CD4-positive, alpha-beta T cell (primary cell): ENCODE measurements at regions not wholly inside any gene's neighbourhood (a gene's known extent, or its start where the extent isn't known, plus 50 kb on each side); places are given as distances from the start of the nearest gene placed in this dataset.

Experiments used
- ATAC-seq: fragments of 200-7000 bp; cut with Tn5 transposase; one replicate; pipeline ENCODE4 v1.10.0; 2022; ENCODE audit warnings: mild to moderate bottlenecking; ENCODE audit not compliant: poor library complexity
- CTCF ChIA-PET: fragments of 350-600 bp; sonication (Branson Sonifier 250); formaldehyde crosslinking; loops from one replicate; lab custom pipeline; 2021; ENCODE audit warnings: antibody characterized with exemption, inconsistent platforms; lab: Charles Lee
- POLR2A ChIA-PET: fragments of 350-600 bp; sonication (Branson Sonifier 250); formaldehyde crosslinking; loops from one replicate; lab custom pipeline; 2021; ENCODE audit warnings: antibody characterized with exemption, inconsistent platforms; lab: Charles Lee
- DNase-seq, 14 experiments: peaks; one replicate each; pipeline ENCODE4 v3.0.0-alpha.2; 2013 to 2020; ENCODE audit warnings: mixed read lengths in 2 of 14
- H3K27ac ChIP-seq, 2 donors: one replicate each; pipeline versions ENCODE4 v1.5.1 to v1.7.0; 2013; ENCODE audit warnings: low read length in 2 of 2, low read depth in 1 of 2, mild to moderate bottlenecking in 1 of 2
- H3K27me3 ChIP-seq, 2 experiments: 1 replicate in 1 of 2; 2 replicates in 1 of 2; pipeline versions ENCODE4 v1.6.1 to v1.7.0; 2013; ENCODE audit warnings: low read length in 2 of 2, control low read depth in 1 of 2, mild to moderate bottlenecking in 1 of 2, moderate library complexity in 1 of 2; ENCODE audit not compliant: insufficient read depth in 2 of 2, control insufficient read depth in 1 of 2
- H3K36me3 ChIP-seq: one replicate; pipeline ENCODE4 v1.6.1; 2013; ENCODE audit warnings: low read length, control low read depth; ENCODE audit not compliant: insufficient read depth
- H3K4me1 ChIP-seq: one replicate; pipeline ENCODE4 v1.6.1; 2013; ENCODE audit warnings: low read length, control low read depth; ENCODE audit not compliant: insufficient read depth
- H3K4me3 ChIP-seq: one replicate; pipeline ENCODE4 v1.5.1; 2013; ENCODE audit warnings: mild to moderate bottlenecking, low read length, moderate library complexity
- H3K9me3 ChIP-seq, 2 experiments: 1 replicate in 1 of 2; 2 replicates in 1 of 2; pipeline versions ENCODE4 v1.6.1 to v1.7.0; 2013; ENCODE audit warnings: low read length in 2 of 2, mild to moderate bottlenecking in 2 of 2, control low read depth in 1 of 2, moderate library complexity in 1 of 2; ENCODE audit not compliant: control insufficient read depth in 1 of 2, insufficient read depth in 1 of 2
- H3K27ac Mint-ChIP-seq: one replicate; pipeline ENCODE4 v1.8.0; 2020; ENCODE audit warnings: mixed read lengths
- H3K27me3 Mint-ChIP-seq: one replicate; pipeline ENCODE4 v1.8.0; 2021; ENCODE audit warnings: mixed read lengths
- H3K36me3 Mint-ChIP-seq: one replicate; pipeline ENCODE4 v1.8.0; 2021; ENCODE audit warnings: low read depth, mixed read lengths
- H3K4me1 Mint-ChIP-seq: one replicate; pipeline ENCODE4 v1.8.0; 2021; ENCODE audit warnings: low read depth, mixed read lengths
- H3K4me3 Mint-ChIP-seq: one replicate; pipeline ENCODE4 v1.8.0; 2020; ENCODE audit warnings: mild to moderate bottlenecking, mixed read lengths
- H3K9me3 Mint-ChIP-seq: one replicate; pipeline ENCODE4 v1.8.0; 2020; ENCODE audit warnings: mixed read lengths
- CTCF ChIP-seq: fragments of 200-600 bp; IDR thresholded peaks from one replicate; pipeline ENCODE4 v1.8.0; 2022; ENCODE audit warnings: antibody characterized with exemption, mild to moderate bottlenecking
- intact Hi-C, 2 experiments: fragments of 100-400 bp; cut with DNase I in 1 of 2; cut with micrococcal nuclease in 1 of 2; formaldehyde crosslinking; loops; one replicate each; pipeline versions ENCODE4 v1.15.1 to v1.9.0; 2023 to 2025; cut with DNase I, micrococcal nuclease

DNA sequence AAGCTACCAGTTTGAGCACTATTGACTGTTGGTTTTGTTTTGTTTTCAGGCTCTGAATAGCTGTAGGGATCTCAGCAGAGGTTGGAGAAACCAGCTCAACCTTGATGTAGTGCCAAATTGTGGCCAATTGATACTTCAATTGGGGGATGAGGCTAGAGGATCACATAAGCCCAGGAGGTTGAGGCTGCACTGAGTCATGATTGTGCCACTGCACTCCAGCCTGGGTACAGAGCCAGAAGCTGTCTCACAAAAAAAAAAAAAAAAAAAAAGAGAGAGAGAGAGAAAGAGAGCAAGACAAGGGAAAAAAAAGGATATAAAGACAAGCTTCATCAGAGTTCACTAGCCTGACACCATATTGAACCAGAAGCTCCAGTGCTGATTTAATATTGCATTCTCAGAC, 702.1 kb downstream of the FRK start:
- no peak for ATAC-seq
- Histone ChIP-seq H3K9me3 (peaks cover 0 to 3% of the 10 kb centered on the region in 2 experiments), H3K27me3 (no peaks in the 10 kb centered on the region), H3K27ac (no peak overlapping the region), H3K36me3 (no peaks in the 10 kb centered on the region), H3K4me3 (no peak overlapping the region), H3K4me1 (no peaks in the 10 kb centered on the region)
- H3K4me1 Mint-ChIP-seq = no peaks in the 10 kb centered on the region
- H3K4me3 Mint-ChIP-seq = no peak overlapping the region
- H3K27me3 Mint-ChIP-seq = no peaks in the 10 kb centered on the region
- intact Hi-C loops = no loop called here
- CTCF ChIA-PET = interaction anchor here (0.6 kb wide), 1 partner anchor 157 kb away, joined by 4 read pairs; no protein-coding TSS in a partner anchor
- TF ChIP-seq CTCF = no peak
- POLR2A ChIA-PET = no interaction called here
- no peak overlapping the region for H3K27ac Mint-ChIP-seq
- peaks cover 2% of the 10 kb centered on the region for H3K9me3 Mint-ChIP-seq
- no peaks in the 10 kb centered on the region for H3K36me3 Mint-ChIP-seq
- DNase-seq = no peak

- no peaks in the 10 kb centered on the region for H3K4me1 ChIP-seq
- peaks cover 0 to 3% of the 10 kb centered on the region in 2 experiments for H3K9me3 ChIP-seq
- CTCF ChIA-PET = no interaction called here
- Mint-ChIP-seq H3K4me3 (no peak overlapping the region), H3K9me3 (peaks cover 2% of the 10 kb centered on the region), H3K27me3 (no peaks in the 10 kb centered on the region), H3K4me1 (no peaks in the 10 kb centered on the region), H3K27ac (no peak overlapping the region), H3K36me3 (no peaks in the 10 kb centered on the region)
- H3K4me3 ChIP-seq = no peak overlapping the region
- intact Hi-C loops = no loop called here
- no peaks in the 10 kb centered on the region for H3K36me3 ChIP-seq
- POLR2A ChIA-PET = no interaction called here
- H3K27ac ChIP-seq = no peak overlapping the region
- TF ChIP-seq CTCF = no peak
- DNase-seq (no peak), ATAC-seq (no peak)
- H3K27me3 ChIP-seq = no peaks in the 10 kb centered on the region
Observed at GRCh38 chr6:115356371-115356770, 704.3 kb downstream of the FRK start.

DNA sequence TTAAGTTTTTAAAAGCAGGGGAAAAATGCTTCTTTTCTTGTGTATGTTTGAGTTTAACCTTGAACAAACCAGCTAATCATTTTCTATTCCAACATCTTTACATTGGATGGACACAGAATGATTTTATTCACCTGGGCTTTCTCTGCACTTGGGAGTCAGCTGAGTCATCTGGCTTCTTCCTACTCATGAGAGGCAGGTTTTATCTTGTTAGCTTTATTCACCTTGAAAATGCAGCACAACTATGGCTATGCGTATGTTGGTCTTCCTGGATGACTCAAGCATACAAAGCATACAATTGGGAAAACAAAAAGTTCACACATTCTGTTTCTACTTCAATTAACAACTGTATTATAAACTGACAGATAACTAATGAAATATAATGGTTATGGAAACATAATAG, 737.7 kb downstream of the FRK start:
- intact Hi-C loops = no loop called here
- no peaks in the 10 kb centered on the region for H3K36me3 ChIP-seq
- H3K4me3 ChIP-seq = no peak overlapping the region
- DNase-seq (no peak), ATAC-seq (no peak)
- H3K27ac ChIP-seq = no peak overlapping the region
- H3K27ac Mint-ChIP-seq = no peak overlapping the region
- no peaks in the 10 kb centered on the region for H3K4me1 ChIP-seq
- H3K9me3 ChIP-seq = no peaks in the 10 kb centered on the region
- H3K9me3 Mint-ChIP-seq = peaks cover 4% of the 10 kb centered on the region
- ChIA-PET POLR2A (no interaction called here), CTCF (no interaction called here)
- no peaks in the 10 kb centered on the region for H3K4me1 Mint-ChIP-seq
- no peaks in the 10 kb centered on the region for H3K27me3 Mint-ChIP-seq
- H3K36me3 Mint-ChIP-seq = no peaks in the 10 kb centered on the region
- no peaks in the 10 kb centered on the region for H3K27me3 ChIP-seq
- H3K4me3 Mint-ChIP-seq = no peak overlapping the region
- no peak for TF ChIP-seq CTCF
